HG02610 (cell line): ENCODE measurements at regions not wholly inside any gene's neighbourhood (a gene's known extent, or its start where the extent isn't known, plus 50 kb on each side); places are given as distances from the start of the nearest gene placed in this dataset.

Experiments
- ATAC-seq: cut with Tn5 transposase; IDR thresholded peaks from one replicate; pipeline ENCODE4 v1.9.1; 2021; ENCODE audit warnings: mild to moderate bottlenecking, moderate library complexity; ENCODE audit not compliant: unreplicated experiment

- no peak for ATAC-seq
Measured at GRCh38 chr3:115323380-115323779, 176.3 kb upstream of the ZBTB20 start.

GRCh38 chr3:115324056-115324455 lies 177.0 kb upstream of the ZBTB20 start:
- ATAC-seq, result no peak

GRCh38 chr3:115325539-115325938 lies 178.5 kb upstream of the ZBTB20 start:
- ATAC-seq, result no peak

GRCh38 chr3:115330430-115330829 lies 183.3 kb upstream of the ZBTB20 start:
- no peak for ATAC-seq

- ATAC-seq, result no peak
Measured at GRCh38 chr3:115332998-115333397, 185.9 kb upstream of the ZBTB20 start.

GRCh38 chr3:115336836-115337235 lies 189.7 kb upstream of the ZBTB20 start:
- ATAC-seq, result no peak

- no peak for ATAC-seq
Measured at GRCh38 chr3:115340586-115340985, 193.5 kb upstream of the ZBTB20 start.

GRCh38 chr3:115341208-115341607 lies 194.1 kb upstream of the ZBTB20 start:
- peak; percentile 58 for ATAC-seq

- ATAC-seq, result no peak
Measured at GRCh38 chr3:115347737-115348136, 200.6 kb upstream of the ZBTB20 start.

GRCh38 chr3:115348412-115348811 lies 201.3 kb upstream of the ZBTB20 start:
- ATAC-seq, result no peak

GRCh38 chr3:115348951-115349745 lies 202.1 kb upstream of the ZBTB20 start:
- ATAC-seq, result no peak

GRCh38 chr3:115350606-115351005 lies 203.5 kb upstream of the ZBTB20 start:
- no peak for ATAC-seq

- no peak for ATAC-seq
Measured at GRCh38 chr3:115351193-115351592, 204.1 kb upstream of the ZBTB20 start.

GRCh38 chr3:115354010-115354409 lies 206.9 kb upstream of the ZBTB20 start:
- no peak for ATAC-seq

GRCh38 chr3:115357456-115357855 lies 210.4 kb upstream of the ZBTB20 start:
- no peak for ATAC-seq

GRCh38 chr3:115359536-115359935 lies 212.4 kb upstream of the ZBTB20 start:
- ATAC-seq, result peak; percentile 98

- ATAC-seq, result no peak
Measured at GRCh38 chr3:115361806-115362205, 214.7 kb upstream of the ZBTB20 start.

GRCh38 chr3:115363071-115363470 lies 216.0 kb upstream of the ZBTB20 start:
- no peak for ATAC-seq

GRCh38 chr3:115369021-115369420 lies 221.9 kb upstream of the ZBTB20 start:
- no peak for ATAC-seq

GRCh38 chr3:115375362-115375761 lies 228.3 kb upstream of the ZBTB20 start:
- ATAC-seq, result no peak

GRCh38 chr3:115380883-115381572 lies 233.9 kb upstream of the ZBTB20 start:
- ATAC-seq, result no peak

- ATAC-seq, result no peak
Measured at GRCh38 chr3:115381573-115381912, 234.5 kb upstream of the ZBTB20 start.
